ENCODE measurements at regions not wholly inside any gene's neighbourhood (a gene's known extent, or its start where the extent isn't known, plus 50 kb on each side); places are given as distances from the start of the nearest gene placed in this dataset.

- TF ChIP-seq, protein P1, sequence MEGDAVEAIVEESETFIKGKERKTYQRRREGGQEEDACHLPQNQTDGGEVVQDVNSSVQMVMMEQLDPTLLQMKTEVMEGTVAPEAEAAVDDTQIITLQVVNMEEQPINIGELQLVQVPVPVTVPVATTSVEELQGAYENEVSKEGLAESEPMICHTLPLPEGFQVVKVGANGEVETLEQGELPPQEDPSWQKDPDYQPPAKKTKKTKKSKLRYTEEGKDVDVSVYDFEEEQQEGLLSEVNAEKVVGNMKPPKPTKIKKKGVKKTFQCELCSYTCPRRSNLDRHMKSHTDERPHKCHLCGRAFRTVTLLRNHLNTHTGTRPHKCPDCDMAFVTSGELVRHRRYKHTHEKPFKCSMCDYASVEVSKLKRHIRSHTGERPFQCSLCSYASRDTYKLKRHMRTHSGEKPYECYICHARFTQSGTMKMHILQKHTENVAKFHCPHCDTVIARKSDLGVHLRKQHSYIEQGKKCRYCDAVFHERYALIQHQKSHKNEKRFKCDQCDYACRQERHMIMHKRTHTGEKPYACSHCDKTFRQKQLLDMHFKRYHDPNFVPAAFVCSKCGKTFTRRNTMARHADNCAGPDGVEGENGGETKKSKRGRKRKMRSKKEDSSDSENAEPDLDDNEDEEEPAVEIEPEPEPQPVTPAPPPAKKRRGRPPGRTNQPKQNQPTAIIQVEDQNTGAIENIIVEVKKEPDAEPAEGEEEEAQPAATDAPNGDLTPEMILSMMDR (IDR thresholded peaks at IDR 0.05), result no peak
- no peak for TF ChIP-seq POLR2A (IDR thresholded peaks at IDR 0.05)
These were observed 73.7 kb upstream of the IL15 start for GRCh38 chr4:141562649-141563048.
